Osteocyte (in vitro differentiated cells): ENCODE measurements at regions not wholly inside any gene's neighbourhood (a gene's known extent, or its start where the extent isn't known, plus 50 kb on each side); places are given as distances from the start of the nearest gene placed in this dataset.
A peak's percentile ranks its signal among the peaks of the same experiment; 100 is the strongest.
"Not testable (repeated sequence)": the region's sequence is repeated elsewhere in the genome, so short reads cannot be mapped to it uniquely, and the experiment has no call there.

Source experiments
- DNase-seq: peaks from one replicate; pipeline ENCODE4 v3.0.0; 2021; ENCODE audit warnings: mixed read lengths; ENCODE audit not compliant: unreplicated experiment; ENCODE audit errors: extremely low spot score
- H3K27ac Mint-ChIP-seq: one replicate; pipeline ENCODE4 v1.8.0; 2021; ENCODE audit warnings: mild to moderate bottlenecking, mixed read lengths; ENCODE audit not compliant: unreplicated experiment
- H3K27me3 Mint-ChIP-seq: one replicate; pipeline ENCODE4 v1.8.0; 2021; ENCODE audit warnings: mixed read lengths; ENCODE audit not compliant: unreplicated experiment
- H3K36me3 Mint-ChIP-seq: one replicate; pipeline ENCODE4 v1.8.0; 2021; ENCODE audit warnings: mixed read lengths; ENCODE audit not compliant: unreplicated experiment
- H3K4me1 Mint-ChIP-seq: one replicate; pipeline ENCODE4 v1.8.0; 2021; ENCODE audit warnings: mixed read lengths; ENCODE audit not compliant: unreplicated experiment
- H3K4me3 Mint-ChIP-seq: one replicate; pipeline ENCODE4 v1.8.0; 2021; ENCODE audit warnings: mild to moderate bottlenecking, moderate library complexity, mixed read lengths; ENCODE audit not compliant: unreplicated experiment
- H3K9me3 Mint-ChIP-seq: one replicate; pipeline ENCODE4 v1.8.0; 2021; ENCODE audit warnings: mixed read lengths; ENCODE audit not compliant: unreplicated experiment

DNA sequence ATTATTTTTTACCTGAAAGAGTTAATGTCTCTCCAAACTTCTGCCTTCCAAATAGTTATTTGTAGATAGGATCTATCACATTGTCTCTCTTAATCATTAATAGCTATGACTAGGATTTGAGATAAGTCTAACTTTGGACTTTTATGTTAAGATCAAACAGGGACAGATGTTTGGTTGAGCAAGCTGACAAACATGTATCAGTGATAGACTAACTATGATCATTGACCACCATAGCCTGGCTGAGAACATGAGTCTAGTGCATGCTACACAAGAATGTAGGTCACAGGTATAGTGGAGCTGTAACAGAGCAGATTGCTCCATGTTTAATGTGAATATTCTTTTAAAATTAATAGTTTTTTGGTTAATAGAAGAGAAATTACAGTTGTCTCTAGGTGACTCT, 52.0 kb downstream of the SYT15B start:
- not testable (repeated sequence) for H3K4me1 Mint-ChIP-seq, DNase-seq, H3K27me3 Mint-ChIP-seq, H3K9me3 Mint-ChIP-seq, H3K36me3 Mint-ChIP-seq, H3K4me3 Mint-ChIP-seq, H3K27ac Mint-ChIP-seq

DNA sequence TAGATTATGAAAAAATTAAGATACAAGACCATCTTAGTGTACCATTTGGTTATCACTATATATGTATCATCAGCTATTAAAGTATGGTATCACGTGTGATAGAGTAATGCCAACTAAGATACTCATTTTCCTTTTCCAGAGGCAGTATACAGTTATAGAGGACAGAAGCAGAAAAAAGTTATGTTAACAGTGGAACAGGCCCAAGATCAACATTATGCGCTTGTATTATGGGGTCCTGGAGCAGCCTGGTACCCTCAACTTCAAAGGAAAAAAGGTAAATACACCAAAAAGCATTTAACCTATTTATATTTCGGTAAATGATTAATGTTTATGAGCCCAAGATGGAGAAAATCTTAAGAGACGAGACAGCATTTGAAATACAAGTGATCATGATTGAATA, 52.9 kb downstream of the SYT15B start:
- not testable (repeated sequence) for DNase-seq, H3K27ac Mint-ChIP-seq

GRCh38 chr10:47705698-47706414, 57.5 kb downstream of the SYT15B start:
- H3K36me3 Mint-ChIP-seq, H3K27me3 Mint-ChIP-seq, H3K4me1 Mint-ChIP-seq, H3K9me3 Mint-ChIP-seq: not testable (repeated sequence)
- DNase-seq = peak; percentile 88
- Mint-ChIP-seq H3K27ac (peak overlapping the region; percentile 47), H3K4me3 (peak overlapping the region; percentile 78)

More for the DNA sequence above, 52.9 kb downstream of the SYT15B start:
- H3K4me1 Mint-ChIP-seq, H3K9me3 Mint-ChIP-seq, H3K36me3 Mint-ChIP-seq, H3K27me3 Mint-ChIP-seq, H3K4me3 Mint-ChIP-seq: not testable (repeated sequence)

GRCh38 chr10:47701285-47701684, 62.1 kb downstream of the SYT15B start:
- H3K27me3 Mint-ChIP-seq, H3K9me3 Mint-ChIP-seq, H3K36me3 Mint-ChIP-seq, DNase-seq, H3K4me3 Mint-ChIP-seq: not testable (repeated sequence)
- Mint-ChIP-seq H3K4me1 (peaks cover 14% of the 10 kb centered on the region), H3K27ac (peak overlapping the region; percentile 81)

- H3K4me1 Mint-ChIP-seq = peaks cover 20% of the 10 kb centered on the region
- H3K36me3 Mint-ChIP-seq, H3K4me3 Mint-ChIP-seq, H3K9me3 Mint-ChIP-seq, H3K27me3 Mint-ChIP-seq, DNase-seq, H3K27ac Mint-ChIP-seq: not testable (repeated sequence)
These were observed 63.5 kb downstream of the SYT15B start for GRCh38 chr10:47699854-47700253.

DNA sequence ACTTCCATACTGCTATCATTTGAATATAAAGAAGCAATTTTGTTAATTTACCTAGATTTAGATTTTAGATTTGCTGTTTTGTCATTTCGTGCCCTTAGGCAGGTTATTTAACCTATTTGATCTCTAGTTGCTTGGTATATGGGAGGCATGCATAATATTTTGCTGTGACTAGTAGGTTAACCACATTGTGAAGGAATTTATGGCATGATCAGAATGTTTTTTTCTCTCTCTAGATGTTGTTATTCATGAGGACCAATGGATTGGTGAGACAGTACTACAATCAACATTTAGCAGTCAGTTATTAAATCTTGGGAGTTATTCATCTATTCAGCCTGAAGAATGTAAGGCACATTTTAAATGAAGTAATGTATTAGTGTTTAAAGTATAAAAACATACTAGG, 67.2 kb downstream of the SYT15B start:
- not testable (repeated sequence) for H3K9me3 Mint-ChIP-seq, H3K27me3 Mint-ChIP-seq, H3K36me3 Mint-ChIP-seq, H3K4me3 Mint-ChIP-seq, DNase-seq
- peaks cover 15% of the 10 kb centered on the region for H3K4me1 Mint-ChIP-seq
- H3K27ac Mint-ChIP-seq = peak overlapping the region; percentile 88

DNA sequence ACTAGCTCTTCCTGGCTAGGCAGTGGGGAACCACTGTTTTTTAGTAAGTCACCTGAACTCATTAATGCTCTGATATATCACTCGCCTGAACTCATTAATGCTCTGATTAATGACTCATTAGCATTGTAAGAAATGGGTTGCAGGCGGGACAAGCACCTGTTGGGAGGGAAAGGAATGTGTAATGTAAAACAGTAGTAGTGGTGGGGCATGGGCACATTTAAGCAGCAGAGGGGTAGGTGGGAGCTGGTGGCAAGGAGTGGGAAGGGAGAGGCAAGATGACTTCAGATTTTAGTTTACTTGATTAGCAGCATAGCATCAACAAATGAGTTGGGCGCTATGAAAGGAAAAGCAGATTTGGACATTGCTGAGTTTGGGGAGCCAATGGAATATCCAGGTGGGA, 68.2 kb downstream of the SYT15B start:
- H3K27ac Mint-ChIP-seq, H3K27me3 Mint-ChIP-seq, H3K4me3 Mint-ChIP-seq, H3K36me3 Mint-ChIP-seq, H3K9me3 Mint-ChIP-seq, DNase-seq: not testable (repeated sequence)
- H3K4me1 Mint-ChIP-seq = peaks cover 13% of the 10 kb centered on the region

DNA sequence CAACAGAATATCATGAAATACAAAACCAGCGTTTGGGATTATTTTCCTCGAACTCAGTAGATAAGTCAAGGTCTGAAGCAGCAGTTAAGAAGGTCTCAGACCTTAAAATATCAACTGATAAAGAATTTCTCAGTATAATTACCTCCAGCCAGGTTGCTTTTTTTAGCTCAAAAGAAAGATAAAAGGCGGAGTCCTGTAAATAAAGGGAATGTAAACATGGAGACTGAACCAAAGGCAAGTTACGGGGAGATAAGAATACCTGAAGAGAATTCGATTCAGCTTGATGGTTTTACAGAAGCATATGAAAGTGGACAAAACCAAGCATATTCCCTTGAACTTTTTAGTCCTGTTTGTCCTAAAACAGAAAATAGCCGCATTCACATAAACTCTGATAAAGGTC, 73.1 kb downstream of the SYT15B start:
- not testable (repeated sequence) for H3K4me3 Mint-ChIP-seq, H3K27me3 Mint-ChIP-seq, H3K9me3 Mint-ChIP-seq, H3K27ac Mint-ChIP-seq, H3K4me1 Mint-ChIP-seq, H3K36me3 Mint-ChIP-seq, DNase-seq

DNA sequence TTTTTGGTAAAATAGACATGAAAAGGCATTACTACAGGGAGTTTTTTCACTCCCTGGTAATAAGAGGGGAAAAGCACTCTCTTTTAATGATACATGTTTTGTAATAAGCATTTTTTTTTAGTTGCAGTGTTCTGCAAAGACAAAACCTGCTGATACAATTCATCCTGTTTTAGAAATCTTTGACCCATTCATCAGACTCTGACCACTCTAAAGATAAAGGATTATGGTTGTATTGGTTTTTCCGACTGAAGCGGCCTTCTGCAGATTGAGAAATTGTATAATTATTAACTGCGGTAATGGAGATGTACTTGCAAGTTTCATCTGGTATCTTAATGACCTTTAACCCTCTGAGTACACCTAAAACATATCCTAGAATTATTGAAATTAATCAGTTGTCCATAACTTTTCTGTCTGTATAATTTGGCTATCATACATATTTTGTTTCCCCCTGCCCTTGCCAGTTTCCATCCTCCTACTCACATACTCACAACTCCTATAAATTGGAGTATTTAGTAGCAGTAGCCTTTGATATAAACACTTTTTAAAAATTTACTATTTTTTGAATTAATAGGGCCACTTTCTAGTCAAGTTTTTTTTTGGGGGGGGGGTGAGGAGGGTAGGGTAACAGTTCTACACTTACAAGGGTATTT, 79.4 kb downstream of the SYT15B start:
- H3K4me1 Mint-ChIP-seq, H3K27me3 Mint-ChIP-seq, H3K4me3 Mint-ChIP-seq, DNase-seq, H3K27ac Mint-ChIP-seq, H3K9me3 Mint-ChIP-seq, H3K36me3 Mint-ChIP-seq: not testable (repeated sequence)

GRCh38 chr10:47681638-47681990, 81.8 kb downstream of the SYT15B start:
- not testable (repeated sequence) for DNase-seq, H3K9me3 Mint-ChIP-seq, H3K4me1 Mint-ChIP-seq, H3K27me3 Mint-ChIP-seq, H3K4me3 Mint-ChIP-seq, H3K36me3 Mint-ChIP-seq, H3K27ac Mint-ChIP-seq

- not testable (repeated sequence) for H3K4me1 Mint-ChIP-seq, H3K9me3 Mint-ChIP-seq, H3K4me3 Mint-ChIP-seq, DNase-seq, H3K36me3 Mint-ChIP-seq, H3K27me3 Mint-ChIP-seq
- peak overlapping the region; percentile 31 for H3K27ac Mint-ChIP-seq
These were observed 82.3 kb downstream of the SYT15B start for GRCh38 chr10:47680848-47681637.

GRCh38 chr10:47676102-47676501, 87.3 kb downstream of the SYT15B start:
- DNase-seq, H3K9me3 Mint-ChIP-seq, H3K4me1 Mint-ChIP-seq, H3K27me3 Mint-ChIP-seq, H3K4me3 Mint-ChIP-seq, H3K36me3 Mint-ChIP-seq, H3K27ac Mint-ChIP-seq: not testable (repeated sequence)
